OCI-LY3 (cell line): ENCODE measurements at regions not wholly inside any gene's neighbourhood (a gene's known extent, or its start where the extent isn't known, plus 50 kb on each side); places are given as distances from the start of the nearest gene placed in this dataset.
"Not testable (repeated sequence)": the region's sequence is repeated elsewhere in the genome, so short reads cannot be mapped to it uniquely, and the experiment has no call there.

Experiments
- CTCF ChIP-seq: fragments of 200-600, 300-600 bp; sonication (generic); IDR thresholded peaks from 2 replicates; pipeline ENCODE4 v1.5.1; 2014; ENCODE audit warnings: antibody characterized with exemption, low read length, low read depth
- EZH2phosphoT487 ChIP-seq: fragments of 200-600 bp; shearing (Covaris generic); IDR thresholded peaks from 2 replicates; pipeline ENCODE4 v1.6.1; 2018; ENCODE audit warnings: antibody characterized with exemption, mixed run types, low read depth

- not testable (repeated sequence) for TF ChIP-seq CTCF, EZH2phosphoT487
Observed at GRCh38 chr9:41654349-41654748, 465.2 kb upstream of the ZNG1F start.
